Epithelial cell of esophagus (primary cell): ENCODE measurements at regions not wholly inside any gene's neighbourhood (a gene's known extent, or its start where the extent isn't known, plus 50 kb on each side); places are given as distances from the start of the nearest gene placed in this dataset.
A peak's percentile ranks its signal among the peaks of the same experiment; 100 is the strongest.

ENCODE experiments used
- DNase-seq: peaks from one replicate; pipeline ENCODE4 v3.0.0; 2010; ENCODE audit warnings: low read depth
- H3K4me3 ChIP-seq: 2 replicates; pipeline ENCODE4 v1.5.1; 2011; ENCODE audit warnings: mild to moderate bottlenecking, low read length, control low read depth
- TF ChIP-seq, protein P1 (sequence below): IDR thresholded peaks from 2 replicates; pipeline ENCODE4 v1.5.1; 2011; ENCODE audit warnings: low read depth, mild to moderate bottlenecking, low read length, control low read depth, inconsistent platforms; ENCODE audit not compliant: insufficient read depth; ENCODE audit errors: missing control alignments

DNA sequence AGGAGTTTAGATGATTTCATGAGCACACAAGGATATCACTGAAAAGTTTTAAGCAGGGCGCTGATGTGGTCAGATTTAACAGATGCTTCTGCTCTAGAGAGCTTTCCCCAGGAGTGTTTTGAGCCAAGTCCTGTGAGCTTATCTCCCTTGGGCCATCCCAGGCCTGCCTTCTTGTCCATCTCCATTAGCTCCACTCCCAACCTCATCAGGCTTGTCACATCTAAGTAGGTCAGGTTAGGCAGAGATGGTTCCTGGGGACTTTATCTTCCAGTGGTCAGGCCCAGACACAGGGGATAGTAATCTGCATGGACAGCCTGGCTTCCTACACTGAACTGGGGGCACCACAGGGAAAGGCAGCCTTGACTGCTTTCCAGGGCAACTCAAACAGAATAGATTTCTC, 145.4 kb upstream of the SRRM4 start:
- H3K4me3 ChIP-seq, result no peak overlapping the region
- TF ChIP-seq, protein P1, sequence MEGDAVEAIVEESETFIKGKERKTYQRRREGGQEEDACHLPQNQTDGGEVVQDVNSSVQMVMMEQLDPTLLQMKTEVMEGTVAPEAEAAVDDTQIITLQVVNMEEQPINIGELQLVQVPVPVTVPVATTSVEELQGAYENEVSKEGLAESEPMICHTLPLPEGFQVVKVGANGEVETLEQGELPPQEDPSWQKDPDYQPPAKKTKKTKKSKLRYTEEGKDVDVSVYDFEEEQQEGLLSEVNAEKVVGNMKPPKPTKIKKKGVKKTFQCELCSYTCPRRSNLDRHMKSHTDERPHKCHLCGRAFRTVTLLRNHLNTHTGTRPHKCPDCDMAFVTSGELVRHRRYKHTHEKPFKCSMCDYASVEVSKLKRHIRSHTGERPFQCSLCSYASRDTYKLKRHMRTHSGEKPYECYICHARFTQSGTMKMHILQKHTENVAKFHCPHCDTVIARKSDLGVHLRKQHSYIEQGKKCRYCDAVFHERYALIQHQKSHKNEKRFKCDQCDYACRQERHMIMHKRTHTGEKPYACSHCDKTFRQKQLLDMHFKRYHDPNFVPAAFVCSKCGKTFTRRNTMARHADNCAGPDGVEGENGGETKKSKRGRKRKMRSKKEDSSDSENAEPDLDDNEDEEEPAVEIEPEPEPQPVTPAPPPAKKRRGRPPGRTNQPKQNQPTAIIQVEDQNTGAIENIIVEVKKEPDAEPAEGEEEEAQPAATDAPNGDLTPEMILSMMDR, result no peak
- no peak for DNase-seq

DNA sequence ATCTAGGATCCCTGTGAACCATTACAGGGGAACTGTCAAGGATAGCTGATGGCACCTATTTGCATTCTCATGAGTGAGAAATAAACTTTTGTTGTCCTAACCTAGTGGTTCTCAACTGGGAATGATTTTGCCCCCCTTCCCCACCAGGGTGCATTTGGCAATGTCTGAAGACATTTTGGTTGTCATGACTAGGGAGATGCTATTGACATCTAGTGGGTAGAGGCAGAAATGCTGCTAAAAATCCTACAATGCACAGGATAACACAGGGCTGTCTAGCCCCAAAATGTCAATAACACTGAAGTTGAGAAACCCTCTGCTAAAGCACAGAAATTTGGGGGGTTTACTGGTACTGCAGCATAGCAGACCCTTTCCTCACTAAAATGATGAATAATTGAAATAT, 140.9 kb upstream of the SRRM4 start:
- H3K4me3 ChIP-seq, result no peak overlapping the region
- TF ChIP-seq, protein P1, result no peak
- DNase-seq, result no peak

DNA sequence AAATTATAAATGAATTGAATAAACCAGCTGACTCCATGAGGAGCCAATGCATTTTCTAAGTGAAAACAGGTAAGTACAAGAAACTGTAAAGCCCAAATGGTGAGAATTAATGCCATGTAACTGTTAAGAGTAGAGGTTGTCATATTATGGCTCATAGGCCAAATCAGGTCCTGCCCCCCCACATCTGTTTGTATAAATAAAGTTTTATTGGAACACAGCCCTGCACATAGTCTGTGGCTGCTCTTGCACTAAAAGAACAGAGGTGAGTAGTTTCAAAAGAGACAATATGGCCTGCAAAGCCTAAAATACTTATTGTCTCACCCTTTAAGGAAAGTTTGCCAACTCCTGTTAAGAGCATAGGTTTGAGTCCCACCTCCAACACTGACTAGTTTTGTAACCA, 140.5 kb upstream of the SRRM4 start:
- H3K4me3 ChIP-seq, result no peak overlapping the region
- DNase-seq, result no peak
- TF ChIP-seq, protein P1, result no peak

DNA sequence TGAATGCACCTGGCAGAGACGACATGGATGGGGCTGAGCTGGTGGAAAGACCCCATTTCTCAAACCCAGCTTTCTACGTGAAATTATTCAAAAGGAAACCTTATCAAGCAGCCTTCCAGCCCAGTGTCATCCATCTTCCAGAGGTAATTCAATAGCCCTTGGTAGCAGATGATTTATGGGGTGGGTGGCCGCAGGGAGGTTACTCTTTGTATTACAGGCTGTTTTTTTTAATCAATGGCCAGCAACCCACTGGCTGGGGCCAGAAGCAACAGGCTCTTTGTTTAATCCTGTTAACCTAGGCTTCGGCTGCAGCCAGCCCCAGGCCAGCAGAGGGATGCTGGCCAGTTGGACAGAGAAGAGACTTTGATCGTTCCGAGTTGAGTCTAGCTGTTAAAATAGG, 139.8 kb upstream of the SRRM4 start:
- no peak for DNase-seq
- H3K4me3 ChIP-seq, result no peak overlapping the region
- TF ChIP-seq, protein P1, result no peak

DNA sequence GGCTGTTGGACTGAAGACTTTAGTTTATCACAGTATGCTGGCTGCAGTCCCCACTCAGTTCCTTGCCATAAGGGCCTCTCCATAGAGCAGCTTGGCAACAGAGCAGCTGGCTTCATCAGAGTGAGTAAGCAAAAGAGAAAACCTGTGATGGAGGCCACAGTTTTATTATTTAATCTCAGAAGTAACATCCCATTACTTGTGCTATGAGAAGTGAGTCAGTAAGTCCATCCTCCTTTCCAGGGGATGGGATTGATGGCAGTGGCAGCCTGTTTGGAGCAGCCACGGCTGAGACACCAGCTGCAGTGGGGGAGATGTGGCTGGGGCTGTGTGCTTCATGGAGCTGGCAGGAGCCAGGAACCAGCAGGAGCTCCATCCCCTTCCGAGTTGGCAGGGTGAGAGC, 138.5 kb upstream of the SRRM4 start:
- no peak for DNase-seq
- no peak overlapping the region for H3K4me3 ChIP-seq
- TF ChIP-seq, protein P1, result no peak

DNA sequence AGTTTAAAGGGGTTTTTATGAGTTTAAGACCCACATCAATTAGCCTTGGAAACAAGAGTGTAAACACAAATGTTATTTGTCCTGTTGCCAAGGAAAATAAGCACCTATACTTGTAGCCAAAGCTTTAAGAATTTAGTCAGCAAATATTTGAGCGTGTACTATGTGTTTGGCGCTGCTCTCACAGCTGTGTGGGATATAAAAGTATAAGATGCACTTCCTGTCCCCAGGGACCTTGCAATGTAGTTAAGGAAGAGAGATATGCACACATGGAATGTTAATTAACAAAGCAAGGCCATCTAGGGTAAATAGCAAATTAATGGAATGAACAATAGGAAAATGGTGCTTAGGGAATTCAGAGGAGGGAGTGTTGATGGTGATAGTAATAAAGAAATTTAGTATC, 134.9 kb upstream of the SRRM4 start:
- TF ChIP-seq, protein P1, result no peak
- H3K4me3 ChIP-seq, result no peak overlapping the region

DNA sequence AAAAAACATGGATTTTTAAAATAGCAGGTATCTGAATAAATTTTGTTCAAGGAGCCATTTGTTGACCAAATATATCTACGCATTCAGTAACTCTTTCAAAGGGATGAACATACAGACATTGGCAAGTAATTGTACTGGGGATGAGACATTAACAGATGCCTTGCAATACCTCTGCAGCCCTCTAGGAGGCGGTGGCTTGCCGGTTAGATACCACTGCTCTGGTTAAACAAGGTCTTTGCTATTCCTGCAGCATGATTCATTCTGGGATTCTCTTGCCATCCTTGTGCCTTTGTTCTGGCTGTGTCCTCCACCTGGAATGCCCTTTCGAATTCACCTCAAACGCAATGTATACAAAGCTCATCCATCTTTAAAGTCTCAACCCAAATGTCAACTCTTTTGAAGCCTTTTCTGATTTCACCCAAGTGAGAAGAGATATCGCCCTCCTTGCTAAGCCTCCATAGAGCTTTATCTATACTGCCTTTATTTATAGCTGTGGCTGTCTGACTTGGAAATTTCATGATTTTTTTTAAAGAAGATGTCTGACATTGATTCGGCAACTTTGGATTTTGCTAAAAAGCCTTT, 131.0 kb upstream of the SRRM4 start:
- peak; percentile 7 for DNase-seq
- TF ChIP-seq, protein P1, result peak; percentile 32
- no peak overlapping the region for H3K4me3 ChIP-seq

More for the DNA sequence above, 134.9 kb upstream of the SRRM4 start:
- no peak for DNase-seq
